ENCODE measurements at regions not wholly inside any gene's neighbourhood (a gene's known extent, or its start where the extent isn't known, plus 50 kb on each side); places are given as distances from the start of the nearest gene placed in this dataset.

DNA sequence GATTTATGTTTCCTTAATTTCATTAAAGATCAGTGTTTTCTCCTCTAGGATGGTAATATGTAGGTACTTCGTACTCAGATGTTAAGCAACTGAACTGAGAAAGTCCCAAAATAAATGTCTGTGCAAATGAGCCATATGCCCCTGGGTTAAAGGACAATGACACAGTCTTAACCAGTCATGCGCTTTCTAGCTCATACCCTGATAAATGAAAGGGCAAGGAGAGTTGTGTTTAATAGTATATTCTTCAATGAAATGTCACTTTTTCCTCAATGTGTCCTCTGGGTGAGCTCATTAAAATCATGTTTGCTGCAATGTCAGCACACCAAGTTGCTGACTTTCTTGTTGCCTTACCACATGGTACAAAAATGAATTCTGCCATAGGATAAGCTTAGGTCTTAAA lies 856.3 kb downstream of the TMEM182 start:
- TF ChIP-seq, protein P1, sequence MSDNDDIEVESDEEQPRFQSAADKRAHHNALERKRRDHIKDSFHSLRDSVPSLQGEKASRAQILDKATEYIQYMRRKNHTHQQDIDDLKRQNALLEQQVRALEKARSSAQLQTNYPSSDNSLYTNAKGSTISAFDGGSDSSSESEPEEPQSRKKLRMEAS (IDR thresholded peaks at IDR 0.05): no peak
- TF ChIP-seq, protein P2, sequence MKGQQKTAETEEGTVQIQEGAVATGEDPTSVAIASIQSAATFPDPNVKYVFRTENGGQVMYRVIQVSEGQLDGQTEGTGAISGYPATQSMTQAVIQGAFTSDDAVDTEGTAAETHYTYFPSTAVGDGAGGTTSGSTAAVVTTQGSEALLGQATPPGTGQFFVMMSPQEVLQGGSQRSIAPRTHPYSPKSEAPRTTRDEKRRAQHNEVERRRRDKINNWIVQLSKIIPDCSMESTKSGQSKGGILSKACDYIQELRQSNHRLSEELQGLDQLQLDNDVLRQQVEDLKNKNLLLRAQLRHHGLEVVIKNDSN (IDR thresholded peaks at IDR 0.05): no peak
- no peak for TF ChIP-seq EGR1 (IDR thresholded peaks at IDR 0.05)
- TF ChIP-seq EP300 (IDR thresholded peaks at IDR 0.05; ENCODE audit: borderline replicate concordance): no peak
- TF ChIP-seq TEAD4 (IDR thresholded peaks at IDR 0.05): no peak
- TF ChIP-seq CREB1 (IDR thresholded peaks at IDR 0.05; ENCODE audit: low read depth): no peak
- no peak for TF ChIP-seq CEBPB (IDR thresholded peaks at IDR 0.05)
- TF ChIP-seq TCF12 (IDR thresholded peaks at IDR 0.05; ENCODE audit: low read depth): no peak
- TF ChIP-seq, protein P3, sequence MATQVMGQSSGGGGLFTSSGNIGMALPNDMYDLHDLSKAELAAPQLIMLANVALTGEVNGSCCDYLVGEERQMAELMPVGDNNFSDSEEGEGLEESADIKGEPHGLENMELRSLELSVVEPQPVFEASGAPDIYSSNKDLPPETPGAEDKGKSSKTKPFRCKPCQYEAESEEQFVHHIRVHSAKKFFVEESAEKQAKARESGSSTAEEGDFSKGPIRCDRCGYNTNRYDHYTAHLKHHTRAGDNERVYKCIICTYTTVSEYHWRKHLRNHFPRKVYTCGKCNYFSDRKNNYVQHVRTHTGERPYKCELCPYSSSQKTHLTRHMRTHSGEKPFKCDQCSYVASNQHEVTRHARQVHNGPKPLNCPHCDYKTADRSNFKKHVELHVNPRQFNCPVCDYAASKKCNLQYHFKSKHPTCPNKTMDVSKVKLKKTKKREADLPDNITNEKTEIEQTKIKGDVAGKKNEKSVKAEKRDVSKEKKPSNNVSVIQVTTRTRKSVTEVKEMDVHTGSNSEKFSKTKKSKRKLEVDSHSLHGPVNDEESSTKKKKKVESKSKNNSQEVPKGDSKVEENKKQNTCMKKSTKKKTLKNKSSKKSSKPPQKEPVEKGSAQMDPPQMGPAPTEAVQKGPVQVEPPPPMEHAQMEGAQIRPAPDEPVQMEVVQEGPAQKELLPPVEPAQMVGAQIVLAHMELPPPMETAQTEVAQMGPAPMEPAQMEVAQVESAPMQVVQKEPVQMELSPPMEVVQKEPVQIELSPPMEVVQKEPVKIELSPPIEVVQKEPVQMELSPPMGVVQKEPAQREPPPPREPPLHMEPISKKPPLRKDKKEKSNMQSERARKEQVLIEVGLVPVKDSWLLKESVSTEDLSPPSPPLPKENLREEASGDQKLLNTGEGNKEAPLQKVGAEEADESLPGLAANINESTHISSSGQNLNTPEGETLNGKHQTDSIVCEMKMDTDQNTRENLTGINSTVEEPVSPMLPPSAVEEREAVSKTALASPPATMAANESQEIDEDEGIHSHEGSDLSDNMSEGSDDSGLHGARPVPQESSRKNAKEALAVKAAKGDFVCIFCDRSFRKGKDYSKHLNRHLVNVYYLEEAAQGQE (IDR thresholded peaks at IDR 0.05; ENCODE audit: low read depth): no peak
- no peak for TF ChIP-seq YY1 (IDR thresholded peaks at IDR 0.05; ENCODE audit: low read depth)
- no peak for TF ChIP-seq TAF1 (IDR thresholded peaks at IDR 0.05; ENCODE audit: low read depth)
- no peak for TF ChIP-seq RAD21 (IDR thresholded peaks at IDR 0.05; ENCODE audit: low read depth)

All from Ishikawa (cell line).